Fibroblast of villous mesenchyme (primary cell): ENCODE measurements at regions not wholly inside any gene's neighbourhood (a gene's known extent, or its start where the extent isn't known, plus 50 kb on each side); places are given as distances from the start of the nearest gene placed in this dataset.

Source experiments
- DNase-seq: peaks from one replicate; pipeline ENCODE4 v3.0.0-alpha.2; 2010; ENCODE audit warnings: low read depth
- H3K4me3 ChIP-seq: 2 replicates; pipeline ENCODE4 v1.5.1; 2011; ENCODE audit warnings: low read depth, mild to moderate bottlenecking, low read length
- CTCF ChIP-seq: IDR thresholded peaks from 2 replicates; pipeline ENCODE4 v1.5.1; 2012; ENCODE audit warnings: low read depth, mild to moderate bottlenecking, low read length; ENCODE audit not compliant: insufficient read depth

- no peak for TF ChIP-seq CTCF
- H3K4me3 ChIP-seq: no peak overlapping the region
- no peak for DNase-seq
These were observed 624.9 kb downstream of the SLITRK6 start for GRCh38 chr13:85174291-85174690.

- TF ChIP-seq CTCF: no peak
- no peak overlapping the region for H3K4me3 ChIP-seq
- no peak for DNase-seq
These were observed 628.8 kb downstream of the SLITRK6 start for GRCh38 chr13:85170372-85170771.

GRCh38 chr13:85166891-85167290 is 632.3 kb downstream of the SLITRK6 start:
- H3K4me3 ChIP-seq: no peak overlapping the region
- no peak for TF ChIP-seq CTCF
- no peak for DNase-seq

GRCh38 chr13:85163063-85163462 is 636.2 kb downstream of the SLITRK6 start:
- no peak for TF ChIP-seq CTCF
- no peak overlapping the region for H3K4me3 ChIP-seq

GRCh38 chr13:85148009-85148408 is 651.2 kb downstream of the SLITRK6 start:
- H3K4me3 ChIP-seq: no peak overlapping the region
- TF ChIP-seq CTCF: no peak
- DNase-seq: no peak

More at GRCh38 chr13:85163063-85163462, 636.2 kb downstream of the SLITRK6 start:
- no peak for DNase-seq

GRCh38 chr13:85142351-85142927 is 656.8 kb downstream of the SLITRK6 start:
- no peak for TF ChIP-seq CTCF
- DNase-seq: no peak
- H3K4me3 ChIP-seq: no peak overlapping the region

GRCh38 chr13:85141401-85141800 is 657.8 kb downstream of the SLITRK6 start:
- no peak for TF ChIP-seq CTCF
- no peak overlapping the region for H3K4me3 ChIP-seq
- DNase-seq: no peak
